Epithelial cell of prostate (primary cell): ENCODE measurements at regions not wholly inside any gene's neighbourhood (a gene's known extent, or its start where the extent isn't known, plus 50 kb on each side); places are given as distances from the start of the nearest gene placed in this dataset.

Experiments used
- DNase-seq: peaks from one replicate; pipeline ENCODE4 v3.0.0-alpha.2; 2011; ENCODE audit warnings: low read depth, low spot score
- H3K27ac ChIP-seq: fragments of 450-650 bp; 2 replicates; pipeline ENCODE4 v1.5.1; 2017; ENCODE audit warnings: mild to moderate bottlenecking

- H3K27ac ChIP-seq = no peak overlapping the region
- DNase-seq = no peak
Measured at GRCh38 chr12:67562513-67563287, 85.8 kb upstream of the DYRK2 start.

GRCh38 chr12:67568055-67568454, 80.5 kb upstream of the DYRK2 start:
- DNase-seq = no peak
- H3K27ac ChIP-seq = no peak overlapping the region

DNA sequence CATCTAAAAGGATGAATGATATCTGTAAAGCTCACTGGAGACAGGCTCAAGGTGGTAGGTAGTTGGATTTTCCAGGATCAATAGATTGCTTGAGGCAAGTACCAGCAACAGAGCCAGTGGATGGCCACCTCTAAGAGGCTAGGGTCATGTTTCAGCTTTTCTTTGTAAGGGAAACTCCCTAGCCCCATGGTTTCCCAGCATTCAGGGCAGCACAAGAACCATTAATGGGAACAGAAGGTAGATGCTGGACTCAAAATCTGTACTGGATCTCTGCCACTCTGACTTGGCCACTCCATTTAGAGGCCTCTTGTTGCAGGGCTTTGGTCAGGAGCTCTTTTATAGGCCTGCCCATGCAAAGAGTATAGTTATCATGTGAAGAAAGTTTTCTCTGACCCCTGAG, 76.1 kb upstream of the DYRK2 start:
- no peak for DNase-seq
- no peak overlapping the region for H3K27ac ChIP-seq

GRCh38 chr12:67573566-67573965, 75.0 kb upstream of the DYRK2 start:
- no peak for DNase-seq
- H3K27ac ChIP-seq = no peak overlapping the region

DNA sequence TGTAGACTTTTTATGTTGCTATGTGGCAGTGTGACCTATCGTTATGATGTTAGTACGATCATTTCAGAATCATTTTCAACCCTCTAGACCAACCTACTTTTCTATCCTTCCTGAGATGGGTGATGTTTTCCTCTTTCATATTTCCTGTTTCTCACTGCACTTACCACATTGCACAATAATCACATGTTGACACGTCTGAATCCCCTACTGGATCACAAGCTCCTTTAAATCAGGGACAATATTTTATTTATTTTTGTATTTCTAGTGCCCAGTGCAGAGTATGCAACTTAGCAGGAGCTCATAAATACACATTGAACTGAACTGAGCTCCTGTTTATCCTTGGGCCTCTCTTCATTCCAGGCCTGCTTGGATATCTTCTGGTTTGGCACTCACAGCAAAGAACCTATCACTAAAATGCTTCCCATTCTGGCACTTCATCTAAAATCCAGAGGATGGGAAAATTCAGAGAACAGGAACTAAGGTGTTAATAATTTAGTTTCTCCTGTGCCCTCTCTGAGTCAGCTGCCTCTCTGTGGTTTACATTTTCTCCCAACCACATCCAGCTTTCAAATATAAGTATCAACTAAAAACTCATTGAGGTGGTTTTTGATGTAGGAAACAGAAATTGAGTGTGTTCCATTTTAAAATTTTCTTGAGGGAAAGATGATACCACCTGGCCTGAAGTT, 69.4 kb upstream of the DYRK2 start:
- no peak overlapping the region for H3K27ac ChIP-seq
- DNase-seq = no peak

DNA sequence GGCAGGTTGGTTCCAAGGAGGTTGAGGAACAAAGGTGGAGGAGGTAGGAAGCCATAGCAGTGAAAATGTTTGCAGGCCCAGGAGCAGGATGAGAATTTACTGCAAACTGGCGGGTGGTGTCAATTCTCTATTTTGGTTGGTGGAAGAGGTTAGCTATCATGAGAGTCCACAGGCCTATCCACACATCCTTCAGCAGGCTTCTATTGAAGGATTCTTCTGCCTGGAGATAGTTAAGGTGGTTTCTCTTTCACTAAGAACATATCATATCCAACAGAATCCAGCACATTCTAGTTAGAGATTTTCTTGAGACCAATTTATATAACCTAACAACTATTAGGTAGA, 68.9 kb upstream of the DYRK2 start:
- no peak overlapping the region for H3K27ac ChIP-seq
- no peak for DNase-seq

DNA sequence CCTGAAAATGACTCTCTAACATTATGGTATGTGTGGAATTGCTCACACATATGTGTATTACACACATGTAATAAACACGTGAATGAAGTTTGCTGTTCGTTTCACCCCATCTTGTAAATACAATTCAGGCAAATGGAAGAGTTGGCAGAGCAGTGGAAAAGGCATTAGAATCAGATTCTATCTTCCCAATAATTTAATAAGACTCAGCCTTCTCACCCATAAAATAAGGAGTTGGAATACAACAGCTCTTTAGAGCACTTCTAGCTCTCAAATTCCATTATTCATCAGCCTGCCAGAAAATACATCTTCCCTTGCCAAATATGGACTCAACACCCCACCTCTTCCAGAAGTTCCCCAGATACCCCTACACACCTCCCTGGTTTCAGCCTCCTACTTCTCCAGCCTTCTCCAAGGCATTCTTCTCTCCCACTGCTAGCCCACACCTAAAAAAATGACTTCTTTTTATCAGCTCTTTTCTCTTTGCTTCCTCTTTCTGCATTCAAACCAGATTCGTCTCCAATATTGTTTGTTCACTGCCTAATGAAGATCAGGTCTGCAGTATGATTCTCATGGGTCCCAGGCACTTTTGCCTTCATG, 66.2 kb upstream of the DYRK2 start:
- no peak for DNase-seq
- no peak overlapping the region for H3K27ac ChIP-seq

GRCh38 chr12:67582844-67583243, 65.7 kb upstream of the DYRK2 start:
- no peak overlapping the region for H3K27ac ChIP-seq
- no peak for DNase-seq

GRCh38 chr12:67586951-67587350, 61.6 kb upstream of the DYRK2 start:
- H3K27ac ChIP-seq = no peak overlapping the region

GRCh38 chr12:67589078-67589477, 59.5 kb upstream of the DYRK2 start:
- no peak for DNase-seq
- H3K27ac ChIP-seq = no peak overlapping the region

More at GRCh38 chr12:67586951-67587350, 61.6 kb upstream of the DYRK2 start:
- DNase-seq = no peak

GRCh38 chr12:67590149-67590790, 58.3 kb upstream of the DYRK2 start:
- DNase-seq = no peak

DNA sequence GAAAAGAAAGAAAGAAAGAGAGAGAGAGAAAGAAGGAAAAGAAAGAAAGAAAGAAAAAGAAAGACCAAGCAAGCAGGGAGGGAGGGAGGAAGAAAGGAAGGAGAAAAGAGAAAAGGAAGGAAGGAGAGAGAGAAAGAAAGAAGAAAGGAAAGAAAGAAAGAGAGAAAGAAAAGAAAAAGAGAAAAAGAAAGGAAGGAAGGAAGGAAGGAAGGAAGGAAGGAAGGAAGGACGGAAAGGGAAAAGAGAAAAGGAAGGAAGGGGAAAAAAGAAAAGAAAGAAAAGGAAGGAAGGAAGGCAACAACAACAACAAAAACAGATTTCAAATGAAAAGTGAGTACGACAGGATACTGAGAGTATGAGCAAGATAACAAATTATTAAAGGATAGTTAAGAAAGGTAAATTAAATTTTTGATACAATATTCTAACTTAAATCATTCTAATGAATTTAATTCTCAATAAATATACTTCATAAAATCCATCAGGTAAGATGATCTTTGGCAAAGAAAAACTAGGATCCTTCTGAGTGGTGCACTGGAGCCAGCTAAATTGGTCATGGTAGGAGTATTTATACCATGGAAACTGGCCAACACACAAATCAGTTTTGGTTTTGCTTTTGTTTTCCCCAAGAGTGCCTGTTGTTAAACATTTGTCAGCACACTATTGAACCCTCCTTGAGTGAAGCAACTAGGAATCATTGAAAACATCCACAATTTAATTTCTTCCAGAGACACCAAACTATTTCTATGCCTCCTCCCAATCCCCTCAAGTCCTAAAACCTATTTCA, 56.1 kb upstream of the DYRK2 start:
- peak overlapping the region; percentile 65 for H3K27ac ChIP-seq
- peak; percentile 56 for DNase-seq

More at GRCh38 chr12:67590149-67590790, 58.3 kb upstream of the DYRK2 start:
- no peak overlapping the region for H3K27ac ChIP-seq

DNA sequence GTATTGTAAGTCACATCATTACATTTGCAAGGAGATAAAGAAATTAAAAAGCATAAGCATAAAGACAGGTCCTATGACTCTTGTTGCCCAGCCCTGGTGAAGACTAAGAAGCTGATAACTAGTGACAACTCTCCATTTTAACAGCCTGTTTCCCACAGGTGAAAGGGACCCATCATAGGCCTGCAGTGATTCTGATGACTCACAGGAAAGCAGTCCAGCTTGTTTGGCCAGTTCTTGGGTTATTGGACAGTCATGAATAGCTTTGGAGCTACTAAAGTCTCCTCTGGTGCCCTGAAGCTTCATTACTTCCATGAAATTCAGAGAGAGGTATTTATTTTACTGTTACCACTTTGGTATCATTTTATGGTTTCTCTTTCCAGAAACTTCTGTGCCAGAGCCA, 55.5 kb upstream of the DYRK2 start:
- H3K27ac ChIP-seq = peak overlapping the region; percentile 65
- peak; percentile 86 for DNase-seq

- H3K27ac ChIP-seq = peak overlapping the region; percentile 65
- DNase-seq = no peak
Measured at GRCh38 chr12:67593461-67594330, 54.8 kb upstream of the DYRK2 start.

GRCh38 chr12:67594888-67595287, 53.7 kb upstream of the DYRK2 start:
- no peak overlapping the region for H3K27ac ChIP-seq
- no peak for DNase-seq

DNA sequence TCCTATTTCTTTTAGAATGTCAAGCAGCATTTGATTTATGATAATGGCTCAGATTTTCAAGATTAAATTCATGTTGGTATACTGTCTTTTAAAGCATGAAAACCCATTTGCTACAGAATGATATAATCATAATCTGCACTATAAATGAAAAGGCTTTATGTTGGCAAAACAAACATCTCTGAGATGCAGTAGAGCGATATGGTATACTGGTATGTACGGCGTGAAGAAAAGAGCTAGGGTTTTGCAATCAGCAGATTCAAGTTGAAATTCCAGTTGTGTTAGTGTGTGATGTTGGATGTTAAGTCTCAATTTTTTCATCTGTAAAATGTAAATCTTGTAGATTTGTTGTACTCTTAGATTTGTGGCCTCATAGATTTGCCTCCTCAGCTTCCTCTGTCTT, 53.2 kb upstream of the DYRK2 start:
- no peak overlapping the region for H3K27ac ChIP-seq
- DNase-seq = no peak

DNA sequence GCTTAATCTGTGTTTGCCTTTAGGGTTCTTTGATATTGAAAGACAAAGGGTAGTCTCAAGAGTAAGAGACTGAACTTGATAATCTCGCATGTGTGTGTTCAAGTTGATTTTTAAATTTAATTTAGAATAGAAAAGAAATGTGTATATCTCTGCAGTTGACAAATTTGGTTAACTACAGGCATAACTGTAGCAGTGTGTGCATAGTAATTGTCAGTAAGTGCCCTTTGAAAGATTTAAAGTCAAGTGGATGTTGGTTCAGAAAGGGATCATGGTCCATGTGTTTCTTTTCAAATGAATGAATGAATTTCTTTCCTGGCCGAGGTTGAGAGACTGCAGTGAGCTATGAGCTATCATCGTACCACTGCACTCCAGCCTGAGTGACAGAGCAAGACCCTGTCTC, 49.9 kb upstream of the DYRK2 start:
- H3K27ac ChIP-seq = no peak overlapping the region
- no peak for DNase-seq
